K562 (cell line): ENCODE measurements at regions not wholly inside any gene's neighbourhood (a gene's known extent, or its start where the extent isn't known, plus 50 kb on each side); places are given as distances from the start of the nearest gene placed in this dataset.

Experiments used
- ATAC-seq: fragments of 200-7000 bp; cut with Tn5 transposase; 3 replicates; pipeline ENCODE4 v1.9.1; 2020; ENCODE audit warnings: moderate library complexity
- BruUV-seq: library from RNA; stranded (reverse); fragments of 400-500 nt; replicated peaks from 2 replicates; lab custom pipeline; 2021; lab: Mats Ljungman, UMichigan
- CTCF ChIA-PET: fragments of 300-600 bp; formaldehyde crosslinking; extraction: SDS; loops from one replicate; lab custom pipeline; 2021; ENCODE audit warnings: low intra/inter-chr PET ratio; lab: Yijun Ruan, JAX
- POLR2A ChIA-PET: fragments of 300-600, 350-650 bp; sonication (Branson Sonifier 250); formaldehyde crosslinking; extraction: SDS; loops from one replicate; lab custom pipeline; 2021; ENCODE audit warnings: antibody characterized with exemption, inconsistent platforms; lab: Yijun Ruan, JAX
- DNase-seq, 4 experiments: peaks; one replicate each; pipeline versions ENCODE4 v3.0.0 to v3.0.0-alpha.2; 2011 to 2018; ENCODE audit warnings: low spot score in 3 of 4, mixed read lengths in 3 of 4; ENCODE audit errors: extremely low read depth in 1 of 4
- FAIRE-seq: peaks from 2 replicates; lab custom pipeline; 2011; peaks lifted over from hg19 to GRCh38; lab: Jason Lieb, UNC
- H2AFZ ChIP-seq: 2 replicates; pipeline ENCODE4 v1.6.0; 2011; ENCODE audit warnings: low read depth, low read length, control low read depth, inconsistent platforms
- H3K27ac ChIP-seq: fragments of 200-600 bp; 3 replicates; pipeline ENCODE4 v1.8.0; 2011; ENCODE audit warnings: low read depth, mild to moderate bottlenecking, control low read depth, inconsistent platforms, low read length, moderate library complexity, mixed read lengths; ENCODE audit errors: extremely low read depth
- H3K27me3 ChIP-seq, 2 experiments: fragments of 300-600 bp in 1 of 2; 2 replicates in 1 of 2; 3 replicates in 1 of 2; pipeline versions ENCODE4 v1.6.0 to v1.8.0; 2011; ENCODE audit warnings: inconsistent platforms in 2 of 2, low read length in 2 of 2, mild to moderate bottlenecking in 1 of 2, mixed read lengths in 1 of 2, moderate library complexity in 1 of 2; ENCODE audit not compliant: control insufficient read depth in 2 of 2, insufficient read depth in 2 of 2
- H3K36me3 ChIP-seq: fragments of 300-600 bp; 3 replicates; pipeline ENCODE4 v1.8.0; 2011; ENCODE audit warnings: mild to moderate bottlenecking, low read length, inconsistent platforms; ENCODE audit not compliant: control insufficient read depth, insufficient read depth
- H3K4me1 ChIP-seq, 2 experiments: fragments of 200-600 bp in 1 of 2; replicated peaks in 1 of 2; 2 replicates in 1 of 2; 3 replicates in 1 of 2; pipeline versions ENCODE4 v1.5.1 to v1.8.0; 2011; ENCODE audit warnings: inconsistent platforms in 2 of 2, low read length in 2 of 2, mild to moderate bottlenecking in 1 of 2, mixed read lengths in 1 of 2, moderate library complexity in 1 of 2; ENCODE audit not compliant: control insufficient read depth in 2 of 2, insufficient read depth in 2 of 2
- H3K4me2 ChIP-seq: 2 replicates; pipeline ENCODE4 v1.6.1; 2011; ENCODE audit warnings: low read length, control low read depth, inconsistent platforms, mixed read lengths; ENCODE audit not compliant: insufficient read depth
- H3K4me3 ChIP-seq: fragments of 200-600 bp; sonication (generic), shearing (Covaris generic); 2 replicates; pipeline ENCODE4 v1.5.1; 2016; ENCODE audit warnings: control low read depth, inconsistent platforms
- H3K79me2 ChIP-seq: fragments of 200-600 bp; 3 replicates; pipeline ENCODE4 v1.8.0; 2011; ENCODE audit warnings: low read length, inconsistent platforms; ENCODE audit not compliant: control insufficient read depth, insufficient read depth
- H3K9ac ChIP-seq, 2 experiments: 2 replicates each; pipeline versions ENCODE4 v1.6.0 to v1.6.1; 2011; ENCODE audit warnings: low read depth in 2 of 2, low read length in 2 of 2, control low read depth in 1 of 2, inconsistent platforms in 1 of 2, mild to moderate bottlenecking in 1 of 2, mixed read lengths in 1 of 2; ENCODE audit not compliant: insufficient read depth in 1 of 2
- H3K9me1 ChIP-seq: one replicate; pipeline ENCODE4 v1.6.0; 2011; ENCODE audit warnings: inconsistent platforms, mild to moderate bottlenecking, low read length, moderate library complexity; ENCODE audit not compliant: control insufficient read depth, insufficient read depth
- H3K9me3 ChIP-seq: replicated peaks from 2 replicates; pipeline ENCODE4 v1.5.1; 2011; ENCODE audit warnings: low read depth, low read length, inconsistent platforms; ENCODE audit not compliant: control insufficient read depth, insufficient read depth
- H4K20me1 ChIP-seq: replicated peaks from 2 replicates; pipeline ENCODE4 v1.6.1; 2011; ENCODE audit warnings: low read length, inconsistent platforms, mixed read lengths; ENCODE audit not compliant: control insufficient read depth, insufficient read depth
- CBFB ChIP-seq: sonication (generic); formaldehyde crosslinking; IDR thresholded peaks from 2 replicates; pipeline ENCODE4 v1.4.0; 2020; ENCODE audit warnings: mild to moderate bottlenecking, missing genetic modification reagents
- PCBP1 ChIP-seq: fragments of 200-400 bp; formaldehyde crosslinking; IDR thresholded peaks from 2 replicates; pipeline ENCODE4 v1.6.1; 2018; ENCODE audit warnings: mild to moderate bottlenecking, low read depth, low read length; ENCODE audit not compliant: poor library complexity, severe bottlenecking
- TCF3 ChIP-seq: sonication (generic); formaldehyde crosslinking; IDR thresholded peaks from 2 replicates; pipeline ENCODE4 v1.4.0; 2020; ENCODE audit warnings: mild to moderate bottlenecking, missing genetic modification reagents
- ZNF217 ChIP-seq: sonication (generic); formaldehyde crosslinking; IDR thresholded peaks from 2 replicates; pipeline ENCODE4 v1.8.0; 2022; ENCODE audit warnings: mild to moderate bottlenecking, missing genetic modification reagents
- ZNF668 ChIP-seq: fragments of 250-450 bp; sonication (Bioruptor Pico); IDR thresholded peaks from 2 replicates; pipeline ENCODE4 v1.8.0; 2022; ENCODE audit warnings: mild to moderate bottlenecking, inconsistent platforms
- WGBS: fragments of 100-300 bp; shearing (Covaris generic); methylation state at CpG from one replicate; pipeline ENCODE4 v1.1.6; 2016; ENCODE audit warnings: low coverage, mixed read lengths; ENCODE audit not compliant: insufficient coverage; ENCODE audit errors: missing lambda C conversion rate; 5-methylcytosine and 5-hydroxymethylcytosine counted together
- in situ Hi-C: fragments of 300-500 bp; cut with MboI; formaldehyde crosslinking; loops from 4 replicates; pipeline ENCODE4 v1.15.0; 2018; ENCODE audit warnings: inconsistent platforms, mixed read lengths
- intact Hi-C: fragments of 100-400 bp; cut with micrococcal nuclease; formaldehyde crosslinking; loops from 2 replicates; pipeline ENCODE4 v1.14.2; 2022
- TF ChIP-seq, protein P1 (sequence below): sonication (generic); formaldehyde crosslinking; IDR thresholded peaks from 2 replicates; pipeline ENCODE4 v1.4.0; 2020; ENCODE audit warnings: mild to moderate bottlenecking, missing genetic modification reagents
- TF ChIP-seq, protein P2 (sequence below), 2 experiments: fragments of 250-450 bp in 1 of 2; fragments of 450-650 bp in 1 of 2; sonication (Bioruptor Pico) in 1 of 2; IDR thresholded peaks; 2 replicates each; pipeline versions ENCODE4 v1.6.1 to v1.8.0; 2016 to 2021; ENCODE audit warnings: mild to moderate bottlenecking in 2 of 2, moderate library complexity in 2 of 2, missing compliant biosample characterization in 1 of 2, missing genetic modification characterization in 1 of 2
- TF ChIP-seq, protein P3 (sequence below): fragments of 450-650 bp; formaldehyde crosslinking; IDR thresholded peaks from 2 replicates; pipeline ENCODE4 v1.4.0; 2022; ENCODE audit warnings: missing genetic modification characterization
- TF ChIP-seq, protein P4 (sequence below), 2 experiments: fragments of 450-650 bp; IDR thresholded peaks; 2 replicates each; pipeline ENCODE4 v1.6.1; 2018; ENCODE audit warnings: mild to moderate bottlenecking in 2 of 2, low read depth in 1 of 2; ENCODE audit not compliant: partially characterized antibody in 2 of 2
- TF ChIP-seq, protein P5 (sequence below): fragments of 250-450 bp; sonication (Bioruptor Pico); IDR thresholded peaks from 2 replicates; pipeline ENCODE4 v1.4.0; 2020; ENCODE audit warnings: mild to moderate bottlenecking, moderate library complexity

DNA sequence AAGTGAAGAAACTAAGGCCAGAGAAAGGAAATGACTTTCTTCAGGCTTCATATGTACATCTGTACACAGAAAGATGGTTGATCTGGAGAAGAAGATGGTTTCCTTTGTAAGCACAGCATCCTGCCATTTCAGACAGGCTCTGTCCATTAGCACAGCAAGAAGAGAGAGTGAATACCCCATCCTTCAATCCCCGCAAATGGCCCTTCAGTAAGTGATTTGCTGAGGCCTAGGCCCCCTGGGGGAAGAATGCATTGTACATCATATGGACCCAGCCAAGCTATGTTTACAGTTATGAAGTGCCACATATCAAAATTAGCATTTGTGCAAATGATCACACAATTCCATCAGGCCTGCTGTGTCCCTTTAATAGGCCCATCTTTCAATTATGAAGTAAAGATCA is 657.4 kb downstream of the BRINP1 start:
- Histone ChIP-seq H3K9ac (no peak overlapping the region), H3K27ac (no peak overlapping the region), H3K9me1 (no peaks in the 10 kb centered on the region), H3K79me2 (no peaks in the 10 kb centered on the region), H3K9me3 (no peaks in the 10 kb centered on the region), H3K4me1 (no peaks in the 10 kb centered on the region), H3K36me3 (no peaks in the 10 kb centered on the region), H3K4me2 (no peak overlapping the region), H3K27me3 (no peaks in the 10 kb centered on the region), H4K20me1 (no peaks in the 10 kb centered on the region), H2AFZ (no peak overlapping the region), H3K4me3 (no peak overlapping the region)
- ATAC-seq (no peak), FAIRE-seq (no peak), DNase-seq (no peak)
- ChIA-PET POLR2A (no interaction called here), CTCF (no interaction called here)
- no TSS peak for BruUV-seq
- in situ Hi-C loops (no loop called here), intact Hi-C loops (no loop called here)
- 0% methylated on average over 1 of the region's 1 CpG for WGBS
- TF ChIP-seq ZNF217 (CRISPR knock-in tag) (no peak), CBFB (CRISPR knock-in tag) (no peak), ZNF668 (no peak), TCF3 (CRISPR knock-in tag) (no peak), PCBP1 (no peak)
- TF ChIP-seq, protein P1, sequence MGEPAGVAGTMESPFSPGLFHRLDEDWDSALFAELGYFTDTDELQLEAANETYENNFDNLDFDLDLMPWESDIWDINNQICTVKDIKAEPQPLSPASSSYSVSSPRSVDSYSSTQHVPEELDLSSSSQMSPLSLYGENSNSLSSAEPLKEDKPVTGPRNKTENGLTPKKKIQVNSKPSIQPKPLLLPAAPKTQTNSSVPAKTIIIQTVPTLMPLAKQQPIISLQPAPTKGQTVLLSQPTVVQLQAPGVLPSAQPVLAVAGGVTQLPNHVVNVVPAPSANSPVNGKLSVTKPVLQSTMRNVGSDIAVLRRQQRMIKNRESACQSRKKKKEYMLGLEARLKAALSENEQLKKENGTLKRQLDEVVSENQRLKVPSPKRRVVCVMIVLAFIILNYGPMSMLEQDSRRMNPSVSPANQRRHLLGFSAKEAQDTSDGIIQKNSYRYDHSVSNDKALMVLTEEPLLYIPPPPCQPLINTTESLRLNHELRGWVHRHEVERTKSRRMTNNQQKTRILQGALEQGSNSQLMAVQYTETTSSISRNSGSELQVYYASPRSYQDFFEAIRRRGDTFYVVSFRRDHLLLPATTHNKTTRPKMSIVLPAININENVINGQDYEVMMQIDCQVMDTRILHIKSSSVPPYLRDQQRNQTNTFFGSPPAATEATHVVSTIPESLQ (CRISPR knock-in tag): no peak
- TF ChIP-seq, protein P2, sequence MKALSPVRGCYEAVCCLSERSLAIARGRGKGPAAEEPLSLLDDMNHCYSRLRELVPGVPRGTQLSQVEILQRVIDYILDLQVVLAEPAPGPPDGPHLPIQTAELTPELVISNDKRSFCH (CRISPR knock-in tag; IDR thresholded peaks at IDR 0.05): no peak
- TF ChIP-seq, protein P2 (tag; IDR thresholded peaks at IDR 0.05): no peak
- TF ChIP-seq, protein P3, sequence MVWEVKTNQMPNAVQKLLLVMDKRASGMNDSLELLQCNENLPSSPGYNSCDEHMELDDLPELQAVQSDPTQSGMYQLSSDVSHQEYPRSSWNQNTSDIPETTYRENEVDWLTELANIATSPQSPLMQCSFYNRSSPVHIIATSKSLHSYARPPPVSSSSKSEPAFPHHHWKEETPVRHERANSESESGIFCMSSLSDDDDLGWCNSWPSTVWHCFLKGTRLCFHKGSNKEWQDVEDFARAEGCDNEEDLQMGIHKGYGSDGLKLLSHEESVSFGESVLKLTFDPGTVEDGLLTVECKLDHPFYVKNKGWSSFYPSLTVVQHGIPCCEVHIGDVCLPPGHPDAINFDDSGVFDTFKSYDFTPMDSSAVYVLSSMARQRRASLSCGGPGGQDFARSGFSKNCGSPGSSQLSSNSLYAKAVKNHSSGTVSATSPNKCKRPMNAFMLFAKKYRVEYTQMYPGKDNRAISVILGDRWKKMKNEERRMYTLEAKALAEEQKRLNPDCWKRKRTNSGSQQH (CRISPR knock-in tag): no peak
- TF ChIP-seq, protein P4, sequence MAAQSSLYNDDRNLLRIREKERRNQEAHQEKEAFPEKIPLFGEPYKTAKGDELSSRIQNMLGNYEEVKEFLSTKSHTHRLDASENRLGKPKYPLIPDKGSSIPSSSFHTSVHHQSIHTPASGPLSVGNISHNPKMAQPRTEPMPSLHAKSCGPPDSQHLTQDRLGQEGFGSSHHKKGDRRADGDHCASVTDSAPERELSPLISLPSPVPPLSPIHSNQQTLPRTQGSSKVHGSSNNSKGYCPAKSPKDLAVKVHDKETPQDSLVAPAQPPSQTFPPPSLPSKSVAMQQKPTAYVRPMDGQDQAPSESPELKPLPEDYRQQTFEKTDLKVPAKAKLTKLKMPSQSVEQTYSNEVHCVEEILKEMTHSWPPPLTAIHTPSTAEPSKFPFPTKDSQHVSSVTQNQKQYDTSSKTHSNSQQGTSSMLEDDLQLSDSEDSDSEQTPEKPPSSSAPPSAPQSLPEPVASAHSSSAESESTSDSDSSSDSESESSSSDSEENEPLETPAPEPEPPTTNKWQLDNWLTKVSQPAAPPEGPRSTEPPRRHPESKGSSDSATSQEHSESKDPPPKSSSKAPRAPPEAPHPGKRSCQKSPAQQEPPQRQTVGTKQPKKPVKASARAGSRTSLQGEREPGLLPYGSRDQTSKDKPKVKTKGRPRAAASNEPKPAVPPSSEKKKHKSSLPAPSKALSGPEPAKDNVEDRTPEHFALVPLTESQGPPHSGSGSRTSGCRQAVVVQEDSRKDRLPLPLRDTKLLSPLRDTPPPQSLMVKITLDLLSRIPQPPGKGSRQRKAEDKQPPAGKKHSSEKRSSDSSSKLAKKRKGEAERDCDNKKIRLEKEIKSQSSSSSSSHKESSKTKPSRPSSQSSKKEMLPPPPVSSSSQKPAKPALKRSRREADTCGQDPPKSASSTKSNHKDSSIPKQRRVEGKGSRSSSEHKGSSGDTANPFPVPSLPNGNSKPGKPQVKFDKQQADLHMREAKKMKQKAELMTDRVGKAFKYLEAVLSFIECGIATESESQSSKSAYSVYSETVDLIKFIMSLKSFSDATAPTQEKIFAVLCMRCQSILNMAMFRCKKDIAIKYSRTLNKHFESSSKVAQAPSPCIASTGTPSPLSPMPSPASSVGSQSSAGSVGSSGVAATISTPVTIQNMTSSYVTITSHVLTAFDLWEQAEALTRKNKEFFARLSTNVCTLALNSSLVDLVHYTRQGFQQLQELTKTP (IDR thresholded peaks at IDR 0.05; ENCODE audit: low read depth in 1 of 2, partially characterized antibody in 2 of 2): no peak
- TF ChIP-seq, protein P5, sequence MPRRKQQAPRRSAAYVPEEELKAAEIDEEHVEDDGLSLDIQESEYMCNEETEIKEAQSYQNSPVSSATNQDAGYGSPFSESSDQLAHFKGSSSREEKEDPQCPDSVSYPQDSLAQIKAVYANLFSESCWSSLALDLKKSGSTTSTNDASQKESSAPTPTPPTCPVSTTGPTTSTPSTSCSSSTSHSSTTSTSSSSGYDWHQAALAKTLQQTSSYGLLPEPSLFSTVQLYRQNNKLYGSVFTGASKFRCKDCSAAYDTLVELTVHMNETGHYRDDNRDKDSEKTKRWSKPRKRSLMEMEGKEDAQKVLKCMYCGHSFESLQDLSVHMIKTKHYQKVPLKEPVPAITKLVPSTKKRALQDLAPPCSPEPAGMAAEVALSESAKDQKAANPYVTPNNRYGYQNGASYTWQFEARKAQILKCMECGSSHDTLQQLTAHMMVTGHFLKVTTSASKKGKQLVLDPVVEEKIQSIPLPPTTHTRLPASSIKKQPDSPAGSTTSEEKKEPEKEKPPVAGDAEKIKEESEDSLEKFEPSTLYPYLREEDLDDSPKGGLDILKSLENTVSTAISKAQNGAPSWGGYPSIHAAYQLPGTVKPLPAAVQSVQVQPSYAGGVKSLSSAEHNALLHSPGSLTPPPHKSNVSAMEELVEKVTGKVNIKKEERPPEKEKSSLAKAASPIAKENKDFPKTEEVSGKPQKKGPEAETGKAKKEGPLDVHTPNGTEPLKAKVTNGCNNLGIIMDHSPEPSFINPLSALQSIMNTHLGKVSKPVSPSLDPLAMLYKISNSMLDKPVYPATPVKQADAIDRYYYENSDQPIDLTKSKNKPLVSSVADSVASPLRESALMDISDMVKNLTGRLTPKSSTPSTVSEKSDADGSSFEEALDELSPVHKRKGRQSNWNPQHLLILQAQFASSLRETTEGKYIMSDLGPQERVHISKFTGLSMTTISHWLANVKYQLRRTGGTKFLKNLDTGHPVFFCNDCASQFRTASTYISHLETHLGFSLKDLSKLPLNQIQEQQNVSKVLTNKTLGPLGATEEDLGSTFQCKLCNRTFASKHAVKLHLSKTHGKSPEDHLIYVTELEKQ (CRISPR knock-in tag): no peak
